Cerebellar cortex (tissue), 1 donor: ENCODE measurements at regions not wholly inside any gene's neighbourhood (a gene's known extent, or its start where the extent isn't known, plus 50 kb on each side); places are given as distances from the start of the nearest gene placed in this dataset.

Experiments
- DNase-seq: peaks from one replicate; pipeline ENCODE4 v3.0.0-alpha.2; 2015; ENCODE audit warnings: low spot score

- DNase-seq, result no peak
These were observed 403.4 kb downstream of the DNAJB9 start for GRCh38 chr7:108973075-108973474.

GRCh38 chr7:108974641-108975040, 405.0 kb downstream of the DNAJB9 start:
- DNase-seq, result no peak

GRCh38 chr7:108985037-108985436, 415.4 kb downstream of the DNAJB9 start:
- DNase-seq, result no peak

GRCh38 chr7:108989319-108989718, 419.6 kb downstream of the DNAJB9 start:
- DNase-seq, result no peak

- DNase-seq, result no peak
These were observed 427.8 kb downstream of the DNAJB9 start for GRCh38 chr7:108997480-108997879.

GRCh38 chr7:109003742-109004141, 434.1 kb downstream of the DNAJB9 start:
- DNase-seq, result no peak

GRCh38 chr7:109009636-109010035, 440.0 kb downstream of the DNAJB9 start:
- DNase-seq, result no peak

- no peak for DNase-seq
These were observed 450.6 kb downstream of the DNAJB9 start for GRCh38 chr7:109020251-109020650.

GRCh38 chr7:109021390-109021789, 451.7 kb downstream of the DNAJB9 start:
- no peak for DNase-seq

GRCh38 chr7:109029866-109030265, 460.2 kb downstream of the DNAJB9 start:
- DNase-seq, result no peak

- DNase-seq, result no peak
These were observed 475.0 kb downstream of the DNAJB9 start for GRCh38 chr7:109044691-109045090.

GRCh38 chr7:109049366-109049765, 479.7 kb downstream of the DNAJB9 start:
- DNase-seq, result no peak

- no peak for DNase-seq
These were observed 489.4 kb downstream of the DNAJB9 start for GRCh38 chr7:109059089-109059488.

GRCh38 chr7:109062798-109063197, 493.1 kb downstream of the DNAJB9 start:
- no peak for DNase-seq

GRCh38 chr7:109073543-109073942, 503.9 kb downstream of the DNAJB9 start:
- DNase-seq, result no peak

- DNase-seq, result no peak
These were observed 506.8 kb downstream of the DNAJB9 start for GRCh38 chr7:109076396-109076972.

- no peak for DNase-seq
These were observed 521.4 kb downstream of the DNAJB9 start for GRCh38 chr7:109091042-109091441.

- DNase-seq, result no peak
These were observed 522.6 kb downstream of the DNAJB9 start for GRCh38 chr7:109092268-109092667.

GRCh38 chr7:109101332-109101731, 531.7 kb downstream of the DNAJB9 start:
- DNase-seq, result no peak

GRCh38 chr7:109109558-109109957, 539.9 kb downstream of the DNAJB9 start:
- no peak for DNase-seq

GRCh38 chr7:109111086-109111485, 541.4 kb downstream of the DNAJB9 start:
- no peak for DNase-seq

- DNase-seq, result no peak
These were observed 552.1 kb downstream of the DNAJB9 start for GRCh38 chr7:109121599-109122300.

- DNase-seq, result no peak
These were observed 555.3 kb downstream of the DNAJB9 start for GRCh38 chr7:109125001-109125400.
